GM18868 (cell line): ENCODE measurements at regions not wholly inside any gene's neighbourhood (a gene's known extent, or its start where the extent isn't known, plus 50 kb on each side); places are given as distances from the start of the nearest gene placed in this dataset.
"Not testable (repeated sequence)": the region's sequence is repeated elsewhere in the genome, so short reads cannot be mapped to it uniquely, and the experiment has no call there.

Source experiments
- ATAC-seq: cut with Tn5 transposase; IDR thresholded peaks from one replicate; pipeline ENCODE4 v1.9.1; 2021; ENCODE audit warnings: mild to moderate bottlenecking, moderate library complexity; ENCODE audit not compliant: unreplicated experiment

GRCh38 chr20:57780398-57780797 is 70.6 kb upstream of the PMEPA1 start:
- no peak for ATAC-seq

- ATAC-seq = no peak
Observed at GRCh38 chr20:57779401-57780003, 69.7 kb upstream of the PMEPA1 start.

- ATAC-seq = no peak
Observed at GRCh38 chr20:57777911-57778310, 68.1 kb upstream of the PMEPA1 start.

- ATAC-seq = no peak
Observed at GRCh38 chr20:57774951-57775350, 65.1 kb upstream of the PMEPA1 start.

- ATAC-seq = no peak
Observed at GRCh38 chr20:57774111-57774880, 64.5 kb upstream of the PMEPA1 start.

GRCh38 chr20:57773059-57773815 is 63.4 kb upstream of the PMEPA1 start:
- ATAC-seq = no peak

- ATAC-seq = no peak
Observed at GRCh38 chr20:57772349-57772964, 62.6 kb upstream of the PMEPA1 start.

- ATAC-seq = no peak
Observed at GRCh38 chr20:57770852-57771720, 61.3 kb upstream of the PMEPA1 start.

- ATAC-seq = not testable (repeated sequence)
Observed at GRCh38 chr20:57770401-57770800, 60.6 kb upstream of the PMEPA1 start.

- no peak for ATAC-seq
Observed at GRCh38 chr20:57769756-57770155, 59.9 kb upstream of the PMEPA1 start.

- no peak for ATAC-seq
Observed at GRCh38 chr20:57768519-57768918, 58.7 kb upstream of the PMEPA1 start.

- no peak for ATAC-seq
Observed at GRCh38 chr20:57767441-57767840, 57.6 kb upstream of the PMEPA1 start.

- ATAC-seq = no peak
Observed at GRCh38 chr20:57763235-57763595, 53.4 kb upstream of the PMEPA1 start.

GRCh38 chr20:57762531-57763234 is 52.9 kb upstream of the PMEPA1 start:
- no peak for ATAC-seq

- no peak for ATAC-seq
Observed at GRCh38 chr20:57761413-57761734, 51.6 kb upstream of the PMEPA1 start.

- ATAC-seq = no peak
Observed at GRCh38 chr20:57760698-57761412, 51.0 kb upstream of the PMEPA1 start.

- ATAC-seq = no peak
Observed at GRCh38 chr20:57759724-57760123, 49.9 kb upstream of the PMEPA1 start.
